GM23338 (cell line): ENCODE measurements at regions not wholly inside any gene's neighbourhood (a gene's known extent, or its start where the extent isn't known, plus 50 kb on each side); places are given as distances from the start of the nearest gene placed in this dataset.

ENCODE experiments used
- CREB1 ChIP-seq: fragments of 250-450 bp; sonication (Bioruptor Pico); IDR thresholded peaks from 2 replicates; pipeline ENCODE4 v1.5.0; 2020; ENCODE audit warnings: low read depth, mild to moderate bottlenecking, moderate library complexity
- CTCF ChIP-seq, 2 experiments: fragments of 200-600 bp in 1 of 2; sonication (generic) in 1 of 2; conservative IDR thresholded peaks; 2 replicates each; pipeline versions ENCODE4 v1.5.1 to v1.6.1; 2016 to 2017; ENCODE audit warnings: antibody characterized with exemption in 2 of 2, low read depth in 2 of 2, mild to moderate bottlenecking in 2 of 2, moderate library complexity in 1 of 2
- EZH2 ChIP-seq: fragments of 200-600 bp; sonication (generic); IDR thresholded peaks from one replicate; pipeline ENCODE4 v1.8.0; 2017; ENCODE audit warnings: antibody characterized with exemption, mild to moderate bottlenecking, low read depth; ENCODE audit not compliant: unreplicated experiment
- EZH2phosphoT487 ChIP-seq: fragments of 200-600 bp; sonication (generic); IDR thresholded peaks from one replicate; pipeline ENCODE4 v1.8.1; 2018; ENCODE audit warnings: antibody characterized with exemption; ENCODE audit not compliant: unreplicated experiment
- JUNB ChIP-seq: IDR thresholded peaks from one replicate; pipeline ENCODE4 v1.6.1; 2016; ENCODE audit warnings: antibody characterized with exemption; ENCODE audit not compliant: unreplicated experiment
- NANOG ChIP-seq: IDR thresholded peaks from 2 replicates; pipeline ENCODE4 v1.6.1; 2016; ENCODE audit warnings: antibody characterized with exemption, borderline replicate concordance
- POLR2AphosphoS5 ChIP-seq: IDR thresholded peaks from 2 replicates; pipeline ENCODE4 v1.6.1; 2016; ENCODE audit warnings: antibody characterized with exemption, low read depth
- TF ChIP-seq, protein P1 (sequence below): IDR thresholded peaks from one replicate; pipeline ENCODE4 v1.6.1; 2018; ENCODE audit warnings: antibody characterized with exemption; ENCODE audit not compliant: unreplicated experiment
- TF ChIP-seq, protein P2 (sequence below): IDR thresholded peaks from 2 replicates; pipeline ENCODE4 v1.6.1; 2016; ENCODE audit warnings: antibody characterized with exemption

DNA sequence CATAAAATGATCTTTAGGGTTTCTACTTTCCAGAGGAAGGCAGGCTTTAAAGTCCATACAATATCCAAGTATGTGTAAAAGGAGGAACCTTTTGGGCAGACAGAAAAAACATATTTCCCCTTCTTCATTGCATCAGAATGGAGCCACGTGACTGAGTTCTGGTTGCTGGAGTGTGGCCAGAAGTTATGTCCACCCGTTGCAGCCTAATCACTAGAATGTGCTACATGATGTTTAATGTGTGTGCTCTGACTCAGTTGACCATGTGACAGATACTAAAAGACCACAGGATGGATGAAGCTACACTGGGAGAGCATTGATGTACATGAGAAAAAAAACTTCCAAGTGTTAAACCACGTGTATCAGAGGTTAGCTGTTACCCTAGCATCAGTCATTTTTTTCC is 460.9 kb downstream of the RIT2 start:
- TF ChIP-seq CTCF (conservative IDR thresholded peaks at IDR 0.05; ENCODE audit: low read depth in 2 of 2): no peak
- no peak for TF ChIP-seq EZH2
- TF ChIP-seq POLR2AphosphoS5: no peak
- TF ChIP-seq, protein P1, sequence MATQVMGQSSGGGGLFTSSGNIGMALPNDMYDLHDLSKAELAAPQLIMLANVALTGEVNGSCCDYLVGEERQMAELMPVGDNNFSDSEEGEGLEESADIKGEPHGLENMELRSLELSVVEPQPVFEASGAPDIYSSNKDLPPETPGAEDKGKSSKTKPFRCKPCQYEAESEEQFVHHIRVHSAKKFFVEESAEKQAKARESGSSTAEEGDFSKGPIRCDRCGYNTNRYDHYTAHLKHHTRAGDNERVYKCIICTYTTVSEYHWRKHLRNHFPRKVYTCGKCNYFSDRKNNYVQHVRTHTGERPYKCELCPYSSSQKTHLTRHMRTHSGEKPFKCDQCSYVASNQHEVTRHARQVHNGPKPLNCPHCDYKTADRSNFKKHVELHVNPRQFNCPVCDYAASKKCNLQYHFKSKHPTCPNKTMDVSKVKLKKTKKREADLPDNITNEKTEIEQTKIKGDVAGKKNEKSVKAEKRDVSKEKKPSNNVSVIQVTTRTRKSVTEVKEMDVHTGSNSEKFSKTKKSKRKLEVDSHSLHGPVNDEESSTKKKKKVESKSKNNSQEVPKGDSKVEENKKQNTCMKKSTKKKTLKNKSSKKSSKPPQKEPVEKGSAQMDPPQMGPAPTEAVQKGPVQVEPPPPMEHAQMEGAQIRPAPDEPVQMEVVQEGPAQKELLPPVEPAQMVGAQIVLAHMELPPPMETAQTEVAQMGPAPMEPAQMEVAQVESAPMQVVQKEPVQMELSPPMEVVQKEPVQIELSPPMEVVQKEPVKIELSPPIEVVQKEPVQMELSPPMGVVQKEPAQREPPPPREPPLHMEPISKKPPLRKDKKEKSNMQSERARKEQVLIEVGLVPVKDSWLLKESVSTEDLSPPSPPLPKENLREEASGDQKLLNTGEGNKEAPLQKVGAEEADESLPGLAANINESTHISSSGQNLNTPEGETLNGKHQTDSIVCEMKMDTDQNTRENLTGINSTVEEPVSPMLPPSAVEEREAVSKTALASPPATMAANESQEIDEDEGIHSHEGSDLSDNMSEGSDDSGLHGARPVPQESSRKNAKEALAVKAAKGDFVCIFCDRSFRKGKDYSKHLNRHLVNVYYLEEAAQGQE: no peak
- no peak for TF ChIP-seq CREB1 (CRISPR knock-in tag)
- TF ChIP-seq JUNB: no peak
- TF ChIP-seq, protein P2, sequence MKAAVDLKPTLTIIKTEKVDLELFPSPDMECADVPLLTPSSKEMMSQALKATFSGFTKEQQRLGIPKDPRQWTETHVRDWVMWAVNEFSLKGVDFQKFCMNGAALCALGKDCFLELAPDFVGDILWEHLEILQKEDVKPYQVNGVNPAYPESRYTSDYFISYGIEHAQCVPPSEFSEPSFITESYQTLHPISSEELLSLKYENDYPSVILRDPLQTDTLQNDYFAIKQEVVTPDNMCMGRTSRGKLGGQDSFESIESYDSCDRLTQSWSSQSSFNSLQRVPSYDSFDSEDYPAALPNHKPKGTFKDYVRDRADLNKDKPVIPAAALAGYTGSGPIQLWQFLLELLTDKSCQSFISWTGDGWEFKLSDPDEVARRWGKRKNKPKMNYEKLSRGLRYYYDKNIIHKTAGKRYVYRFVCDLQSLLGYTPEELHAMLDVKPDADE: no peak
- TF ChIP-seq NANOG: no peak
- no peak for TF ChIP-seq EZH2phosphoT487
